ENCODE measurements at regions not wholly inside any gene's neighbourhood (a gene's known extent, or its start where the extent isn't known, plus 50 kb on each side); places are given as distances from the start of the nearest gene placed in this dataset.

DNA sequence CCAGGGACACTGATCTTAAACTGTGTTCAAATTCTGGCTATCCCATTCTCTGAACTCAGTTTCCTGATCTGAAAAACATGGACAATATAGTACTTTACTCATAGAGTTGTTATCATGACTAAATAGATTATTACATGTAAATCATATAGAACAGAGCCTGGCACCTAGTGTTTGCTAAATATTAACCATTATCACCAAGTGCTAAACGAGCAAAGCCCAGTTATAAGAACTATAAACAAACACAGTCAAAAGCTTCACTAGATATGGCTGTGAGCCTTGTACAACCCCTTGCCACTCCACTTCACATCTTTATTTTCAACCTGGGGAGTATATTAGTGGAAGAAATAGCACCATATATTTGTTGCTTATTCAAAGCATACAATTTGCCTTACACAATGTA, 338.9 kb upstream of the CADM1 start:
- TF ChIP-seq ZNF70 (CRISPR knock-in tag; IDR thresholded peaks at IDR 0.05), result no peak
- no peak for TF ChIP-seq ISL1 (CRISPR knock-in tag; IDR thresholded peaks at IDR 0.05)
- TF ChIP-seq, protein P1, sequence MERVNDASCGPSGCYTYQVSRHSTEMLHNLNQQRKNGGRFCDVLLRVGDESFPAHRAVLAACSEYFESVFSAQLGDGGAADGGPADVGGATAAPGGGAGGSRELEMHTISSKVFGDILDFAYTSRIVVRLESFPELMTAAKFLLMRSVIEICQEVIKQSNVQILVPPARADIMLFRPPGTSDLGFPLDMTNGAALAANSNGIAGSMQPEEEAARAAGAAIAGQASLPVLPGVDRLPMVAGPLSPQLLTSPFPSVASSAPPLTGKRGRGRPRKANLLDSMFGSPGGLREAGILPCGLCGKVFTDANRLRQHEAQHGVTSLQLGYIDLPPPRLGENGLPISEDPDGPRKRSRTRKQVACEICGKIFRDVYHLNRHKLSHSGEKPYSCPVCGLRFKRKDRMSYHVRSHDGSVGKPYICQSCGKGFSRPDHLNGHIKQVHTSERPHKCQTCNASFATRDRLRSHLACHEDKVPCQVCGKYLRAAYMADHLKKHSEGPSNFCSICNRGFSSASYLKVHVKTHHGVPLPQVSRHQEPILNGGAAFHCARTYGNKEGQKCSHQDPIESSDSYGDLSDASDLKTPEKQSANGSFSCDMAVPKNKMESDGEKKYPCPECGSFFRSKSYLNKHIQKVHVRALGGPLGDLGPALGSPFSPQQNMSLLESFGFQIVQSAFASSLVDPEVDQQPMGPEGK (CRISPR knock-in tag; IDR thresholded peaks at IDR 0.05; ENCODE audit: borderline replicate concordance), result no peak
- TF ChIP-seq ZFP30 (CRISPR knock-in tag; IDR thresholded peaks at IDR 0.05), result no peak
- TF ChIP-seq, protein P2, sequence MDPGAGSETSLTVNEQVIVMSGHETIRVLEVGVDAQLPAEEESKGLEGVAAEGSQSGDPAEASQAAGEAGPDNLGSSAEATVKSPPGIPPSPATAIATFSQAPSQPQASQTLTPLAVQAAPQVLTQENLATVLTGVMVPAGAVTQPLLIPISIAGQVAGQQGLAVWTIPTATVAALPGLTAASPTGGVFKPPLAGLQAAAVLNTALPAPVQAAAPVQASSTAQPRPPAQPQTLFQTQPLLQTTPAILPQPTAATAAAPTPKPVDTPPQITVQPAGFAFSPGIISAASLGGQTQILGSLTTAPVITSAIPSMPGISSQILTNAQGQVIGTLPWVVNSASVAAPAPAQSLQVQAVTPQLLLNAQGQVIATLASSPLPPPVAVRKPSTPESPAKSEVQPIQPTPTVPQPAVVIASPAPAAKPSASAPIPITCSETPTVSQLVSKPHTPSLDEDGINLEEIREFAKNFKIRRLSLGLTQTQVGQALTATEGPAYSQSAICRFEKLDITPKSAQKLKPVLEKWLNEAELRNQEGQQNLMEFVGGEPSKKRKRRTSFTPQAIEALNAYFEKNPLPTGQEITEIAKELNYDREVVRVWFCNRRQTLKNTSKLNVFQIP (CRISPR knock-in tag; IDR thresholded peaks at IDR 0.05; ENCODE audit: borderline replicate concordance, low read depth), result no peak
- TF ChIP-seq GLIS3 (CRISPR knock-in tag; IDR thresholded peaks at IDR 0.05), result no peak
- TF ChIP-seq ZFP3 (CRISPR knock-in tag; IDR thresholded peaks at IDR 0.05), result no peak
- TF ChIP-seq, protein P3, sequence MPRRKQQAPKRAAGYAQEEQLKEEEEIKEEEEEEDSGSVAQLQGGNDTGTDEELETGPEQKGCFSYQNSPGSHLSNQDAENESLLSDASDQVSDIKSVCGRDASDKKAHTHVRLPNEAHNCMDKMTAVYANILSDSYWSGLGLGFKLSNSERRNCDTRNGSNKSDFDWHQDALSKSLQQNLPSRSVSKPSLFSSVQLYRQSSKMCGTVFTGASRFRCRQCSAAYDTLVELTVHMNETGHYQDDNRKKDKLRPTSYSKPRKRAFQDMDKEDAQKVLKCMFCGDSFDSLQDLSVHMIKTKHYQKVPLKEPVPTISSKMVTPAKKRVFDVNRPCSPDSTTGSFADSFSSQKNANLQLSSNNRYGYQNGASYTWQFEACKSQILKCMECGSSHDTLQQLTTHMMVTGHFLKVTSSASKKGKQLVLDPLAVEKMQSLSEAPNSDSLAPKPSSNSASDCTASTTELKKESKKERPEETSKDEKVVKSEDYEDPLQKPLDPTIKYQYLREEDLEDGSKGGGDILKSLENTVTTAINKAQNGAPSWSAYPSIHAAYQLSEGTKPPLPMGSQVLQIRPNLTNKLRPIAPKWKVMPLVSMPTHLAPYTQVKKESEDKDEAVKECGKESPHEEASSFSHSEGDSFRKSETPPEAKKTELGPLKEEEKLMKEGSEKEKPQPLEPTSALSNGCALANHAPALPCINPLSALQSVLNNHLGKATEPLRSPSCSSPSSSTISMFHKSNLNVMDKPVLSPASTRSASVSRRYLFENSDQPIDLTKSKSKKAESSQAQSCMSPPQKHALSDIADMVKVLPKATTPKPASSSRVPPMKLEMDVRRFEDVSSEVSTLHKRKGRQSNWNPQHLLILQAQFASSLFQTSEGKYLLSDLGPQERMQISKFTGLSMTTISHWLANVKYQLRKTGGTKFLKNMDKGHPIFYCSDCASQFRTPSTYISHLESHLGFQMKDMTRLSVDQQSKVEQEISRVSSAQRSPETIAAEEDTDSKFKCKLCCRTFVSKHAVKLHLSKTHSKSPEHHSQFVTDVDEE (CRISPR knock-in tag; IDR thresholded peaks at IDR 0.05), result no peak
- no peak for TF ChIP-seq RARB (CRISPR knock-in tag; IDR thresholded peaks at IDR 0.05)

DNA sequence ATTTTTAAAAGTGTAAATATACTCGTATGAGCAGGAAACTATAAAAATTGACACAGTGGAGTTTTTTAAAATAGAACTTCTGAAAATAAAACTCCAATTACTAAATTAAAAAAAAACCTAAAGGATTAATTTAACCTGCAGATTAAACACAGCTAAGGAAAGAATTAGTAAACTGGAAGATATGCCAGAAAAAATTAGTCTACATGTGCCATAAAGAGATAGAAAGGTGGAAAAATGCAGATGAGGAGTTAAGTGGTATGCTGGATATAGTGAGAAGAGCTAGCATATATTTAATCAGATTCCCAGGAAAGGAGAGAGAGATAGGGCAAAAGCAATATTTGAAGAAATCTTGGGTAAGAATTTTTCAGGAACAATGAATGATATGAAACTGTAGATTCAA, 315.8 kb upstream of the CADM1 start:
- ATAC-seq, result no peak
- TF ChIP-seq BACH2 (CRISPR knock-in tag; IDR thresholded peaks at IDR 0.05; ENCODE audit: borderline replicate concordance), result no peak
- TF ChIP-seq ZFP30 (CRISPR knock-in tag; IDR thresholded peaks at IDR 0.05), result peak; percentile 87

More for the DNA sequence above, 338.9 kb upstream of the CADM1 start:
- no peak for ATAC-seq

DNA sequence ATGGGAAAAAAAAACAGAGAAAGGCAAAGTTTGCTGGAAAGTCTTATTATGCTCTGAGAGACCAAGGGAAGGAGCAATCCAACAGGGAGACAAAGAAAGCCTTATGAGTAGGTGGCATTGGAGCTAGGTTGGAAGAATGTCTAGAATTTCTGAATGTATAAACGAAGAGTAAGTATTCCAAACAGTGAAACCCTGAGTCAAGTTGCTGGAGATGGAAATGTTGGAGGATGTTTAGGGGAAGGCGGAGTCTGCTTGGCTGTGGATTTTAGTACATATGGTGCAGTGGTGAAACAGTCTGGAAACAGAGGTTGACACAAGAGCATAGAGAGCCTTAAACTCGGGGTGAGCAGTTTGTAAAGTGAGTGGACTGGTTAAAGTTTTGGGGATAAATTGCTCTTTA, 314.8 kb upstream of the CADM1 start:
- TF ChIP-seq CSDC2 (CRISPR knock-in tag; IDR thresholded peaks at IDR 0.05) (no peak), ARNTL (CRISPR knock-in tag; IDR thresholded peaks at IDR 0.05; ENCODE audit: borderline replicate concordance, low read depth) (no peak), ISL1 (CRISPR knock-in tag; IDR thresholded peaks at IDR 0.05) (no peak), GLIS3 (CRISPR knock-in tag; IDR thresholded peaks at IDR 0.05) (no peak), BACH2 (CRISPR knock-in tag; IDR thresholded peaks at IDR 0.05; ENCODE audit: borderline replicate concordance) (no peak)
- TF ChIP-seq, protein P4, sequence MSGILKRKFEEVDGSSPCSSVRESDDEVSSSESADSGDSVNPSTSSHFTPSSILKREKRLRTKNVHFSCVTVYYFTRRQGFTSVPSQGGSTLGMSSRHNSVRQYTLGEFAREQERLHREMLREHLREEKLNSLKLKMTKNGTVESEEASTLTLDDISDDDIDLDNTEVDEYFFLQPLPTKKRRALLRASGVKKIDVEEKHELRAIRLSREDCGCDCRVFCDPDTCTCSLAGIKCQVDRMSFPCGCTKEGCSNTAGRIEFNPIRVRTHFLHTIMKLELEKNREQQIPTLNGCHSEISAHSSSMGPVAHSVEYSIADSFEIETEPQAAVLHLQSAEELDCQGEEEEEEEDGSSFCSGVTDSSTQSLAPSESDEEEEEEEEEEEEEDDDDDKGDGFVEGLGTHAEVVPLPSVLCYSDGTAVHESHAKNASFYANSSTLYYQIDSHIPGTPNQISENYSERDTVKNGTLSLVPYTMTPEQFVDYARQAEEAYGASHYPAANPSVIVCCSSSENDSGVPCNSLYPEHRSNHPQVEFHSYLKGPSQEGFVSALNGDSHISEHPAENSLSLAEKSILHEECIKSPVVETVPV (CRISPR knock-in tag; IDR thresholded peaks at IDR 0.05), result no peak
- ATAC-seq, result no peak

DNA sequence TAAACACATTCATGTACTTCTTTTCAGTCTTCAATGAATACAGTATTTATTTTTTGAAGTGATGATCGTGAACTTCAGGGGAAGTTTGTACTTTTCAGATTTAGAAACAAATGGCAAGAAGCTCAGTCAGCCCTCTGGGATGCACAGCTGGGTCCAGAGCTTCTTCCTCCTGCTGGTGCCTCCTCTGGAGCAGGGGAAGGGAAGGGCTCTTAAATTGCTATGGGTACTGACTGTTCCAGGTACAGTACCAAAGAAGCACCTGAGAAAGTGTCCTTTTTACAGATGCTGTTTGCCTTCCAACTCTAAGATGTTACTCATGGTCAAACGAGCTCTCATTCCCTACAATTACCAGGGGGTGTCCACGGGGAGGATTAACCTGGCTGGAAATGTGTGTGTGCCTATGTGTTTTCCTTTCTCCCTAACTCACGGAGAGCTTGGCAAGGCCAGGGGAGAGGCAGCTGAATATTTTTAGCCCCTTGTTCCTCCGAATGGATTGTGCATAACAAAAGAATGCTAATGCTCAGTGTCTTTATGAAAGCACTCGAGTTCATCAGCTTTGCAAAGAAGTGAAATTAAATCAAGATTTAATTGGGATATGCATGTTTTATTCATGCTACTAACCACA, 313.7 kb upstream of the CADM1 start:
- TF ChIP-seq ZNF8 (CRISPR knock-in tag; IDR thresholded peaks at IDR 0.05) (no peak), TOX (CRISPR knock-in tag; IDR thresholded peaks at IDR 0.05; ENCODE audit: borderline replicate concordance) (no peak), ZNF70 (CRISPR knock-in tag; IDR thresholded peaks at IDR 0.05) (no peak), TCF4 (CRISPR knock-in tag; IDR thresholded peaks at IDR 0.05; ENCODE audit: borderline replicate concordance) (no peak)
- ATAC-seq, result no peak

DNA sequence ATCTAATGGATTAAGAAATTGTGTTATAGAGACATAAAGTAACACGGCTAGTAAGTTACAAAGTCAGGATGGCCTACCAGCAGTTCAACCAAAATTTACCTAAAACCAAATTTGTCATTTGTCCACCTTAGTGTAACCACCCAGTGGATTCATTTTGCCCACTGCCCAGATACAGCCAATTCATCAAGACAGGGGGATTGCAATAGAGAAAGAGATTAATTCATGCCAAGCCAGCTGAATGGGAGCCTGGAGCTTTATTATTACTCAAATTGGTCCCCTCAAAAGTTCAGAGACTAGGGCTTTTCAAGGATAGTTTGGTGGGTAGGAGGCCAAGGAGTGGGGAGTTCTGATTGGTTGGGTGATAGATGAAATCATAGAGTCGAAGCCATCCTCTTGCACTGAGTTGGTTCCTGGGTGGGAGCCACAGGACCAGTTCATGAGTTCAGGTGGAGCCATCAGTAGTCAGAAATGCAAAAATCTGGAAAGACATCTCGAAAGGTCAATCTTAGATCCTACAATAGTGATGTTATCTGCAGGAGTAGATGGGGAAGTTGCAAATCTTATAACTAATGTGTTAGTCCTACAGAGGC, 304.2 kb upstream of the CADM1 start:
- no peak for ATAC-seq
- TF ChIP-seq SNAI2 (CRISPR knock-in tag; IDR thresholded peaks at IDR 0.05) (no peak), PPARA (CRISPR knock-in tag; IDR thresholded peaks at IDR 0.05; ENCODE audit: borderline replicate concordance) (no peak), TOX (CRISPR knock-in tag; IDR thresholded peaks at IDR 0.05; ENCODE audit: borderline replicate concordance) (no peak), ZFP30 (CRISPR knock-in tag; IDR thresholded peaks at IDR 0.05) (no peak), RARB (CRISPR knock-in tag; IDR thresholded peaks at IDR 0.05) (no peak), CSDC2 (CRISPR knock-in tag; IDR thresholded peaks at IDR 0.05) (no peak), ZNF565 (CRISPR knock-in tag; conservative IDR thresholded peaks at IDR 0.05; ENCODE audit: low read depth) (no peak), ISL1 (CRISPR knock-in tag; IDR thresholded peaks at IDR 0.05) (no peak), ESRRG (CRISPR knock-in tag; IDR thresholded peaks at IDR 0.05) (no peak), BACH2 (CRISPR knock-in tag; IDR thresholded peaks at IDR 0.05; ENCODE audit: borderline replicate concordance) (no peak), ZC3H10 (CRISPR knock-in tag; IDR thresholded peaks at IDR 0.05) (no peak), TCF4 (CRISPR knock-in tag; IDR thresholded peaks at IDR 0.05; ENCODE audit: borderline replicate concordance) (no peak), ZFP3 (CRISPR knock-in tag; IDR thresholded peaks at IDR 0.05) (no peak)
- TF ChIP-seq, protein P5, sequence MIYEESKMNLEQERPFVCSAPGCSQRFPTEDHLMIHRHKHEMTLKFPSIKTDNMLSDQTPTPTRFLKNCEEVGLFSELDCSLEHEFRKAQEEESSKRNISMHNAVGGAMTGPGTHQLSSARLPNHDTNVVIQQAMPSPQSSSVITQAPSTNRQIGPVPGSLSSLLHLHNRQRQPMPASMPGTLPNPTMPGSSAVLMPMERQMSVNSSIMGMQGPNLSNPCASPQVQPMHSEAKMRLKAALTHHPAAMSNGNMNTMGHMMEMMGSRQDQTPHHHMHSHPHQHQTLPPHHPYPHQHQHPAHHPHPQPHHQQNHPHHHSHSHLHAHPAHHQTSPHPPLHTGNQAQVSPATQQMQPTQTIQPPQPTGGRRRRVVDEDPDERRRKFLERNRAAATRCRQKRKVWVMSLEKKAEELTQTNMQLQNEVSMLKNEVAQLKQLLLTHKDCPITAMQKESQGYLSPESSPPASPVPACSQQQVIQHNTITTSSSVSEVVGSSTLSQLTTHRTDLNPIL (CRISPR knock-in tag; IDR thresholded peaks at IDR 0.05; ENCODE audit: low read depth), result no peak
